H54 (cell line): ENCODE measurements at regions not wholly inside any gene's neighbourhood (a gene's known extent, or its start where the extent isn't known, plus 50 kb on each side); places are given as distances from the start of the nearest gene placed in this dataset.
A peak's percentile ranks its signal among the peaks of the same experiment; 100 is the strongest.

ENCODE experiments used
- DNase-seq: peaks from one replicate; pipeline ENCODE4 v3.0.0; 2011; ENCODE audit warnings: low spot score, mixed read lengths; ENCODE audit not compliant: insufficient read length
- FAIRE-seq: peaks from 3 replicates; lab custom pipeline; 2011; peaks lifted over from hg19 to GRCh38; lab: Jason Lieb, UNC
- POLR2A ChIP-seq: IDR thresholded peaks from 2 replicates; pipeline ENCODE4 v1.6.1; 2011; ENCODE audit warnings: low read depth, mild to moderate bottlenecking, low read length

GRCh38 chr2:224325941-224326340 is 76.0 kb downstream of the FAM124B start:
- no peak for DNase-seq
- no peak for TF ChIP-seq POLR2A
- FAIRE-seq, result no peak

GRCh38 chr2:224324604-224325003 is 77.3 kb downstream of the FAM124B start:
- no peak for TF ChIP-seq POLR2A
- FAIRE-seq (no peak), DNase-seq (no peak)

GRCh38 chr2:224320660-224321059 is 81.2 kb downstream of the FAM124B start:
- DNase-seq, result no peak
- no peak for FAIRE-seq
- no peak for TF ChIP-seq POLR2A

- no peak for FAIRE-seq
- no peak for DNase-seq
- TF ChIP-seq POLR2A, result no peak
Observed at GRCh38 chr2:224319750-224320149, 82.2 kb downstream of the FAM124B start.

- FAIRE-seq (no peak), DNase-seq (no peak)
Observed at GRCh38 chr2:224312741-224313140, 89.2 kb downstream of the FAM124B start.

GRCh38 chr2:224310943-224311625 is 90.8 kb downstream of the FAM124B start:
- DNase-seq (peak; percentile 9), FAIRE-seq (no peak)
- no peak for TF ChIP-seq POLR2A

More at GRCh38 chr2:224312741-224313140, 89.2 kb downstream of the FAM124B start:
- no peak for TF ChIP-seq POLR2A

DNA sequence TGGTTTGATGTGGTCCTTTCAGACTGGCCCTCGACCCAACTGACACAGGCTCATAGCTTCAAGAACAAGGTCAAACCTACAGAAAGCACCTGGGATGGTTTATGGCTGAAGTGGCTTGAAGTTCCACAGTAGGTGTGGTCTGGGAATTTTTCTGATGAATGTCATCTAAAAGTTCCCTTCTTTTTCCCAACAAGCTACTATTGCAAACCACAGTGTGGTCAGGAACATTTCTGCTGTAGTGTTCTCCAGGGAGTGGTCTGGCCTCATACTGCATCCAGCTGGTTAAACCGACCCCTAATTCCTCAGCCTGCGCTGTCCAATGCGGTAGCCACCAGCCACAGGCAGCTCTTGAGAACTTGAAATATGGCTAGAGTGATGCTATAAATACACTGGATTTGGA is 92.7 kb downstream of the FAM124B start:
- no peak for TF ChIP-seq POLR2A
- DNase-seq (no peak), FAIRE-seq (no peak)

DNA sequence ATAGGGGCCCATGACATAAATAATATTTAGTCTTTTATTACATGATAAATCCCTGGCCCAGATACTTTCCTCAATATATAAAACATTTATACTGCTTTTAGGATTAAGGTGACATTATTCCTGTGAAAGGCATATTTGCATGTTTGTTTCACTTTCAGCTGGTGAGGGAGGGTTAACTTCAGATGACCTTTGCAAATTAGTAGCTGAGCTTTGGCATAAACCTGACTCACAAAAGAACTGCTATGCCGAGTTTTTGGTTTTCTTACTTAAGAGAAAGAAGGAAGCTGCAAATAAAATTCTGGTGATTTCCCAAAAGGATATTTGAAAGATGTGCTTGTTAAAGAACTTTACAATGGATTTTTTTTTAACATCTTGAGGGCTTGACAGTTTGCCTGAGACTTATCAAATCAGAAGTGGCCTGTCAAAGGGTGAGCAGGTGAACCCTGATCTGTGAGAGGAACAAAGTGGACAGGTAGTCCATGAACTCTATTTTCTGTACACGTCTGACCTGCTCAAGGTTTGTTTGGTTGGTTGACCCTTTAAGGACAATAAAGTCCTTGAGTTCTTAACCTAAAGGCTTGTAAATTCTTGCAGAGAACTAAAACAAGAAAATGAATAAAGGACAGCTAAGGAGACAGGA is 93.5 kb downstream of the FAM124B start:
- no peak for TF ChIP-seq POLR2A
- FAIRE-seq (no peak), DNase-seq (no peak)

DNA sequence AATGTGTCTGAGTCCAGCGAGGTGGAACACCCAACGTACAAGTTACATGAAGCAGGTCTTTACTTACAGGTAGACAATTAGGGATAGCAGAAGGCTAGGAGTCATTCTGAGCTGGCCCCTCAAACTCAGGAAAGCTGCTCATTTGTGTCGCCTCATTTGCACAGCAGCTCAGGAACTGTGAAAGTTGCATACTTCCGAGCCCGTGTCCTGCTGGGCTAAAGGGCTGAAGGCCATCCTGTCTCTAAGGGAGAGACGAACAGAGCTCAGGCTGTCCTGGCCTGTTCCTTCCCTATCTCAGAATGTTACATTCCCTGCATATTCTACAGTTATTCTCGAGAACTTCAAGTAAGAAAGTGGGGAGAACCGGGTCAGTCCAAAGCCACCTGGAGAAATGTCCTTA is 99.0 kb downstream of the FAM124B start:
- no peak for FAIRE-seq
- no peak for DNase-seq
- no peak for TF ChIP-seq POLR2A

DNA sequence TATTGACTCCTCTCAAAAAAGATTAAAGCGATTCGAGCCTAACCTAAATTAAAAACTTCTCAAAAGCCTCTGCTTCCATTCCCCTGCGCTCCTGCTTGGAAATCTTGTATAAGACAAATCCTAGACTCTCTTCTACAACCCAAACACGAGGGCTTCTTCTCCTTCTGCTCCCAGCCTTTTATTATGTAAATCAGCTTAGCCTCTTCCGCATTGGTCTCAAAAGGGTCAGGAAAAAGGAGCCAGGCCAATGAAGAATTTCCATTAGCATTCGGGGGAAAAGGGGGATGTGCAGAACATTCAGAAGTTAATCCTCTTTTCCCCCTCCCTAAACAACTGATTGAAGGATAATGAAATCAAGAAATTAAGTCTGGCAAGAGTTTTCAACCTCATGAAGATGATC is 107.9 kb downstream of the FAM124B start:
- TF ChIP-seq POLR2A, result no peak
- no peak for DNase-seq
- FAIRE-seq, result no peak

GRCh38 chr2:224287531-224287930 is 114.4 kb downstream of the FAM124B start:
- FAIRE-seq (no peak), DNase-seq (no peak)
- no peak for TF ChIP-seq POLR2A

- FAIRE-seq, result peak; percentile 23
- DNase-seq, result no peak
- no peak for TF ChIP-seq POLR2A
Observed at GRCh38 chr2:224286923-224287322, 115.0 kb downstream of the FAM124B start.

DNA sequence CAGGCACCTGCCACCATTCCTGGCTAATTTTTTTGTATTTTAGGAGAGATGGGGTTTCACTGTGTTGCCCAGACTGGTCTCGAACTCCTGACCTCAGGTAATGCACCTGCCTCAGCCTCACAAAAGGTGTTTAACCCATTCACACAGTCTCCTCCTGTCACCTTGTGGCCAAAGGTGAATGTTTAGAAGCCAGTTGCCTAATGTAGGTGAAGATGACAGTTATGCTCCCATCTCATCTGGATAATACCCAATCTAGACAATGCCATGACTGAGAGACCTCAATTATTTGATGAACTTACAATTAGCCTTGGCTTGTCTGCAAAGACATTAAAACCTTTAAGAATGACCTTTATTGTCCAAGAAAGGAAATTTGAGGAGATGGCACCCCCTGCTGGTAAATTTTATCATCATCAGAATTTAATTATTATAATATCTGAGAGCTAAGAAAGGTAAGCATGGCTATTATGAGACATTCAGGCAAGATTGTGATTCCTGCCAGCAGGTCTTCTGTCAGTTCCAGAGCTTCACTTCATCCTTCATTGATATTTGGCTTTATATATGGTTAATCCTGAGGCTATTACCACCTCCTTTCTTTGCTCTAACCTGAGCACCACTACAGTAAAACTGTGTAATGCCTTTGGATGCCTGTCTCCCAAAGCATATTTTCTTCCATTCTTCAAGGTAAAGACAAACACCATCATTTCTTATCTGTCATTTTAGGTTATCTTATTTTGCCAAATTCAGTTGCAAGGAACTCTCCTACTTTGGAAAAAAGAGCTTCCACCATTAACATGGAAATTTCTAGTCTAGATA is 117.6 kb downstream of the FAM124B start:
- no peak for TF ChIP-seq POLR2A
- no peak for DNase-seq
- no peak for FAIRE-seq

GRCh38 chr2:224283466-224283965 is 118.4 kb downstream of the FAM124B start:
- DNase-seq, result no peak
- TF ChIP-seq POLR2A, result no peak
- FAIRE-seq, result no peak
